Gastrocnemius medialis (tissue), 4 donors: ENCODE measurements at regions not wholly inside any gene's neighbourhood (a gene's known extent, or its start where the extent isn't known, plus 50 kb on each side); places are given as distances from the start of the nearest gene placed in this dataset.

ENCODE experiments used
- CTCF ChIP-seq, 5 experiments: fragments of 450-650 bp in 3 of 5; fragments of 200-600 bp in 2 of 5; sonication (generic) in 2 of 5; IDR thresholded peaks in 4 of 5; conservative IDR thresholded peaks in 1 of 5; 1 replicate in 4 of 5; 2 replicates in 1 of 5; pipeline ENCODE4 v1.5.1; 2016 to 2019; ENCODE audit warnings: antibody characterized with exemption in 5 of 5, mild to moderate bottlenecking in 3 of 5, moderate library complexity in 3 of 5
- POLR2A ChIP-seq, 2 donors: fragments of 450-650 bp; IDR thresholded peaks; one replicate each; pipeline ENCODE4 v1.6.1; 2017; ENCODE audit warnings: antibody characterized with exemption in 2 of 2, mild to moderate bottlenecking in 2 of 2, moderate library complexity in 2 of 2

GRCh38 chr3:95029644-95030043 is 966.8 kb downstream of the NSUN3 start:
- TF ChIP-seq CTCF (IDR thresholded peaks at IDR 0.05 in 4 of 5, conservative IDR thresholded peaks at IDR 0.05 in 1 of 5) (no peak), POLR2A (IDR thresholded peaks at IDR 0.05) (no peak)
